ENCODE measurements at regions not wholly inside any gene's neighbourhood (a gene's known extent, or its start where the extent isn't known, plus 50 kb on each side); places are given as distances from the start of the nearest gene placed in this dataset.

DNA sequence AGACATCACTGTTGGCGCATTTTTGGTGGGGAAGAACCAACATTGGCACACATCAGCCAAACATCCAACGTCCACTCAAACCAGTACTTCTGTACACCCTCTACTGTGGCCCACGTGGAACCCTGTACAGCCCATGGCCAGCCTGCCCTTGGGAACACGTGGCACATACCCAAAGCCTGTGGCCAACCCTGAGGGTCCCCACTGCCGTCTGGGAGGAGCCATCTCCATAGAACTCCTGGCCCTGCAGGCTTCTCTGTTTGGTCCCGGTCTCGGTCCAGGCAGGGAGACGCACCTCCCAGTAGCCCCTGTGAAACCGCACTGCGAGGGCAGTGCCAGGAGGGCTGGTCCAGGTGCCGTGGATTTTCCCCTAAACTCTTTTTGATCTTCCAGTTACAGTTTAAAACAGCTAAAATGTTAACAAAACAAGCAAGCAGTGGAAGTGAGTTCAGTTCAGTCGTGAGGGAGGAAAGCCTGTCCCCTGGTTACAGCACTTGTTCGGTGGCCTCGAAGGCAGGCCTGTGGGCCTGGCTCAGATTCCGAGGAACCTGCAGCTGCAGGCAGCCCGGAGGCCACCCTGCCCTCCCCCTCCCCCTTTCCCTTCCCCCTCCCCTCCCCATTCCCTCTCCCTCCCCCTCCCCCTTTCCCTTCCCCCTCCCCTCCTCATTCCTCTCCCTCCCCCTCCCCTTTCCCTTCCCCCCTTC lies 233.7 kb downstream of the DLL1 start:
- TF ChIP-seq, protein P1, sequence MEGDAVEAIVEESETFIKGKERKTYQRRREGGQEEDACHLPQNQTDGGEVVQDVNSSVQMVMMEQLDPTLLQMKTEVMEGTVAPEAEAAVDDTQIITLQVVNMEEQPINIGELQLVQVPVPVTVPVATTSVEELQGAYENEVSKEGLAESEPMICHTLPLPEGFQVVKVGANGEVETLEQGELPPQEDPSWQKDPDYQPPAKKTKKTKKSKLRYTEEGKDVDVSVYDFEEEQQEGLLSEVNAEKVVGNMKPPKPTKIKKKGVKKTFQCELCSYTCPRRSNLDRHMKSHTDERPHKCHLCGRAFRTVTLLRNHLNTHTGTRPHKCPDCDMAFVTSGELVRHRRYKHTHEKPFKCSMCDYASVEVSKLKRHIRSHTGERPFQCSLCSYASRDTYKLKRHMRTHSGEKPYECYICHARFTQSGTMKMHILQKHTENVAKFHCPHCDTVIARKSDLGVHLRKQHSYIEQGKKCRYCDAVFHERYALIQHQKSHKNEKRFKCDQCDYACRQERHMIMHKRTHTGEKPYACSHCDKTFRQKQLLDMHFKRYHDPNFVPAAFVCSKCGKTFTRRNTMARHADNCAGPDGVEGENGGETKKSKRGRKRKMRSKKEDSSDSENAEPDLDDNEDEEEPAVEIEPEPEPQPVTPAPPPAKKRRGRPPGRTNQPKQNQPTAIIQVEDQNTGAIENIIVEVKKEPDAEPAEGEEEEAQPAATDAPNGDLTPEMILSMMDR (IDR thresholded peaks at IDR 0.05; ENCODE audit: insufficient read depth, low read length, poor library complexity, severe bottlenecking) = no peak
- TF ChIP-seq EZH2phosphoT487 (conservative IDR thresholded peaks at IDR 0.05; ENCODE audit: low read length) = no peak

Measured in SU-DHL-6 (cell line).